ENCODE measurements at regions not wholly inside any gene's neighbourhood (a gene's known extent, or its start where the extent isn't known, plus 50 kb on each side); places are given as distances from the start of the nearest gene placed in this dataset.

- no peak for DNase-seq (ENCODE audit: low read depth)
Measured at GRCh38 chr7:52273685-52274610, 761.5 kb upstream of the POM121L12 start.

- DNase-seq (ENCODE audit: low read depth): no peak
Measured at GRCh38 chr7:52271703-52272102, 763.7 kb upstream of the POM121L12 start.

GRCh38 chr7:52270301-52270700 lies 765.1 kb upstream of the POM121L12 start:
- DNase-seq (ENCODE audit: low read depth): no peak

- DNase-seq (ENCODE audit: low read depth): no peak
Measured at GRCh38 chr7:52269669-52270068, 765.8 kb upstream of the POM121L12 start.

- no peak for DNase-seq (ENCODE audit: low read depth)
Measured at GRCh38 chr7:52261057-52261456, 774.4 kb upstream of the POM121L12 start.

GRCh38 chr7:52260046-52260665 lies 775.3 kb upstream of the POM121L12 start:
- no peak for DNase-seq (ENCODE audit: low read depth)

- DNase-seq (ENCODE audit: low read depth): no peak
Measured at GRCh38 chr7:52257890-52258289, 777.5 kb upstream of the POM121L12 start.

GRCh38 chr7:52254396-52255010 lies 780.9 kb upstream of the POM121L12 start:
- DNase-seq (ENCODE audit: low read depth): no peak

- DNase-seq (ENCODE audit: low read depth): no peak
Measured at GRCh38 chr7:52253953-52254352, 781.5 kb upstream of the POM121L12 start.

GRCh38 chr7:52249741-52250140 lies 785.7 kb upstream of the POM121L12 start:
- no peak for DNase-seq (ENCODE audit: low read depth)

GRCh38 chr7:52247518-52247917 lies 787.9 kb upstream of the POM121L12 start:
- DNase-seq (ENCODE audit: low read depth): no peak

- no peak for DNase-seq (ENCODE audit: low read depth)
Measured at GRCh38 chr7:52243685-52244084, 791.7 kb upstream of the POM121L12 start.

- no peak for DNase-seq (ENCODE audit: low read depth)
Measured at GRCh38 chr7:52233248-52233647, 802.2 kb upstream of the POM121L12 start.

- no peak for DNase-seq (ENCODE audit: low read depth)
Measured at GRCh38 chr7:52211930-52212329, 823.5 kb upstream of the POM121L12 start.

- no peak for DNase-seq (ENCODE audit: low read depth)
Measured at GRCh38 chr7:52209614-52210013, 825.8 kb upstream of the POM121L12 start.

GRCh38 chr7:52197221-52197620 lies 838.2 kb upstream of the POM121L12 start:
- DNase-seq (ENCODE audit: low read depth): no peak

- no peak for DNase-seq (ENCODE audit: low read depth)
Measured at GRCh38 chr7:52195664-52196063, 839.8 kb upstream of the POM121L12 start.

GRCh38 chr7:52189153-52189778 lies 846.2 kb upstream of the POM121L12 start:
- DNase-seq (ENCODE audit: low read depth): no peak

- DNase-seq (ENCODE audit: low read depth): no peak
Measured at GRCh38 chr7:52184006-52184703, 851.3 kb upstream of the POM121L12 start.

GRCh38 chr7:52179934-52180333 lies 855.5 kb upstream of the POM121L12 start:
- no peak for DNase-seq (ENCODE audit: low read depth)

- DNase-seq (ENCODE audit: low read depth): peak; percentile 17
Measured at GRCh38 chr7:52168085-52168484, 851.5 kb upstream of the COBL start.
